ENCODE measurements at regions not wholly inside any gene's neighbourhood (a gene's known extent, or its start where the extent isn't known, plus 50 kb on each side); places are given as distances from the start of the nearest gene placed in this dataset.
"Not testable (repeated sequence)": the region's sequence is repeated elsewhere in the genome, so short reads cannot be mapped to it uniquely, and the experiment has no call there.

- DNase-seq = not testable (repeated sequence)
Observed at GRCh38 chr6:86730772-86731171, 206.6 kb upstream of the HTR1E start.

DNA sequence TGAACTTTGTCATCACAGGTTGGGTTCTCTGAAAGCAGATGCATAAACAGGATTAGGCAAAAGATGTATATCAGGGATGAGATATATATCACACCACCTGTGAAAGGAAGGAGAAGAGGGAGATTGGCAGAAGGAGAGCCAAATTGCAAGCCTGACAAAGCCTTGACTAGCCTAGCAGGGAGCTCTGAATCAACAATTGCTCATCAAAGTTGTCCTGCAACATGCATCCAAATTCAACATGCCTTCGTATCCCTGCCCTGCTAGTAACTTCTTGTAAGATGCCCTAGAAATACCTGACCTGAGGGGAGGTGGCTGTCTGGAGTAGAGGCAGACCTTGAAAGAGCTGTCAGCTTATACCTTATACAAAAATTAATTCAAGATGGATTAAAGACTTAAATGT is 207.1 kb upstream of the HTR1E start:
- DNase-seq = no peak

DNA sequence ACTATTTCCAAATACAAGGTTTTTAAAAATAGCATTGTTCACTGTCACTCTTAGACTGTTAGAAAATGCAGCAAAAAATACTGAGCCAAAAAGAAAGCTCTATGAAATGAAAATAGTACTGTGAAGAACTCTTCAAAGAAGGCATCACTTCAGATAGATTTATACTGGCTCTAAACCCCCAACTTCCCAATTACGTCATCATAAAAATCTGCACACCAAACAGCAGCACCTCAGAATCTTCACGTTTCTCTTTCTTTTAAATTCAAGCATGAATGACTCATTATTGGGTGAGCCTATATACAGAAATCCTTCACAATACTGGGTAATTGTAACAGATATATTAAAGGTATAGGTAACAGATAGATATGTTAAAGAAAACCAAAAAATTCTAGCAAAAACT is 208.4 kb upstream of the HTR1E start:
- DNase-seq = no peak

- no peak for DNase-seq
Observed at GRCh38 chr6:86724695-86725094, 212.6 kb upstream of the HTR1E start.

- DNase-seq = no peak
Observed at GRCh38 chr6:86723729-86724128, 213.6 kb upstream of the HTR1E start.

GRCh38 chr6:86723151-86723550 is 214.2 kb upstream of the HTR1E start:
- no peak for DNase-seq

DNA sequence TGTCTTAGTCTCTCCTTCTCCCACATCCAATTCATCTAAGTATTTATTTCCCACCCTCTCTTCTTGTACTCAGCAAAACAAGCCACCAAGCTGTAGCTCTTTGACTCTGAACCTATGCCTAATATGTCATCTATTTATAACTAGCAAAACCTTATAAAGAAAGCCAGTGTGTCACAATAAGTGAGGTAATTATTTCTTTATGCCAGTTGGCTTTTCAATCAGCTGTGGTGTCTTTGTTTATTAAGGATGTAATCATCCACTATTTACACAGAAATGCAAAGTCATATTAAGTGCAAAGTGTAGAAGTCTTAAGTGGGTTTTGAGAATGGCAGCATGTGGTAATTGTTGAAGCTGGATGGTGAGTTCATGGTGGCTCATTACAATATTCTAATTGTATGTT is 215.2 kb upstream of the HTR1E start:
- DNase-seq = no peak

GRCh38 chr6:86715676-86716075 is 221.7 kb upstream of the HTR1E start:
- DNase-seq = no peak

DNA sequence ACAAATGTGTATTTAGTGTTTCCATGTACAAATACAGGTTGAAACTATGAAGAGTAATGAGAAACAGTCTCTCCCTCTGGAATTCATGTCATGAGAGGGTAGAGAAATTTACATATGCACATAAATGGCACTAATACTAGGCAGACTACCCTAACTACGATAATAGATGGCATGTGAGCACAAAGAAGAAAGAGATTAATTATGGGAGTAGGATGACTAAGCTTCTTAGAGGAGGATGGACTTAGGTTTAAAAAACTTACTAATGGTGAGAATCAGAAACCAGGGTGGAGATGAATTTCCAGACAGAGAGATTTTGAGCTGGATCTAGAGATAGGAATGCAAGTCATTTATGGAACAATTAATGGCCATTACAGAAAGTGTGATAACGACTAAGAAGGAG is 225.3 kb upstream of the HTR1E start:
- DNase-seq = no peak

- DNase-seq = no peak
Observed at GRCh38 chr6:86707545-86708120, 229.7 kb upstream of the HTR1E start.

- DNase-seq = no peak
Observed at GRCh38 chr6:86706449-86706848, 230.9 kb upstream of the HTR1E start.

DNA sequence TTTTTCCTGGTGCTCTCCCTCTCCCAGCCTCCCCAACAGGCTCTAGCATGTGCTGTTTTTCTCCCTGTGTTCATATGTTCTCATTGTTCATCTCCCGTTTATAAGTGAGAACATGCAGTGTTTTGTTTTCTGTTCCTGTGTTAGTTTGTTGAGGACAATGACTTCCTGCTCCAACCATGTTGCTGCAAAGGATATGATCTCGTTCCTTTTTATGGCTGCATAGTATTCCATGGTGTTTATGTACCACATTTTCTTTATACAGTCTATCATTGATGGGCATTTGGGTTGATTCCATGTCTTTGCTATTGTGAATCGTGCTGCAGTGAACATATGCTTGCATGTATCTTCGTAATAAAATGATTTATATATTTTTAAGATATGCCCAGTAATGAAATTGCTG is 236.1 kb upstream of the HTR1E start:
- not testable (repeated sequence) for DNase-seq

DNA sequence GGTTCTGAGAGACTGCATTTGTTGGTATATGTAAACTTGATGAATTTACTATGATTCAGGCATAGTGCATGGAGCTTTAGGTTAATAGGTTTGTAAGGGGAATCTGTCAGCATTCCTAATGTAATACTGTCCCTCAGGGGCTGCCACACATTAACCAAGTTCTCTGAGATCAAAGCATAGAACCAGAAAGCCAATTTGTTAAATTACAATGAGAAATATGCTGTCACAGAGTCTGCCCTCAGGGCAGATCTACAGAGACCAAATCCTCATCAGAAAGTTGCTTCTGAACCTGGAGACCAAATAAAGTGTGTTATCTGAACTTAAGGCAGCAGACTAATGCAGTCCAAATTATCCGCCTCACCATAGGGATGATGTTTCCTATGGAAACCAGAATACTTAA is 250.8 kb upstream of the HTR1E start:
- no peak for DNase-seq

GRCh38 chr6:86685230-86685797 is 252.0 kb upstream of the HTR1E start:
- DNase-seq = no peak

- no peak for DNase-seq
Observed at GRCh38 chr6:86683132-86683908, 254.0 kb upstream of the HTR1E start.

DNA sequence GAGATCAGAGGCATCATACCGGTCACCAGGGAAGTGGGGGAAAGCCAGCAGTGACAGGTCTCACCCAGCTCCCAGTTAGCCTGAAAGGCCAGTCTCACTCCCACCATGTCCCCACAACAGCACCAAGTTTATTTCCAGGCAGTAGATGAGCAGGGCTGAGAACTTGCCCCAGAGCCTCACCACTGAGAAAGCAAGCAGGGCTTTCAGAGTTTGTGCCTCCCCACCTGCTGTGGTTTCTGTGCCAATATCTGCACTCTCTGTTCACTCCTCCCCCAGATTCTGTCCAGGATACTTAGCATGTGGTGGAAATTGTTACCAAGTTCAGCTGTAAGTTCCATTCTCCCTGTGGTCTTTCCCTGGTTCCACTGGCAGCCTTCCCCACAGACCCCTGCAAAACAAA is 255.0 kb upstream of the HTR1E start:
- no peak for DNase-seq

- not testable (repeated sequence) for DNase-seq
Observed at GRCh38 chr6:86681140-86681539, 256.2 kb upstream of the HTR1E start.

- DNase-seq = not testable (repeated sequence)
Observed at GRCh38 chr6:86672125-86672524, 265.2 kb upstream of the HTR1E start.

DNA sequence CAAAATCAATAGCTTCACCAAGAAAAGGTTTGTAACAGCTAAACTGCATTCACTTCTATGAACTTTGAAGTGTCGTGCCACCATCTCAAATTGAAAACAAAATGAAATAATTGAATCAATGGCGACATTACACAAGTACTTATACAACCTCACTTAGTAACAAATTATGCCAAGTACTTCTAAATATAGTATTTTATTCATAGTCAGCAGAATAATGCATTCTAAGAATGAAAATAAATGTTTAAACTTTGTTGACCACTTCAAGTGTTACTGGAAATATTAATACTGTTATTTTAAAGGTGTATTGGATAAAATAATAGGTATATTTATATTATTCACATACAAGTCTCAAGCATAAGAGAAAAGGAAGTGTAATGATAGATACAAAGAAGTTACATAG is 280.1 kb upstream of the HTR1E start:
- DNase-seq = no peak

GRCh38 chr6:86629123-86629522 is 308.2 kb upstream of the HTR1E start:
- DNase-seq = no peak

GRCh38 chr6:86619428-86619827 is 317.9 kb upstream of the HTR1E start:
- DNase-seq = no peak

- DNase-seq = no peak
Observed at GRCh38 chr6:86615299-86615698, 322.0 kb upstream of the HTR1E start.

GRCh38 chr6:86609549-86610388 is 327.6 kb upstream of the HTR1E start:
- DNase-seq = no peak

DNA sequence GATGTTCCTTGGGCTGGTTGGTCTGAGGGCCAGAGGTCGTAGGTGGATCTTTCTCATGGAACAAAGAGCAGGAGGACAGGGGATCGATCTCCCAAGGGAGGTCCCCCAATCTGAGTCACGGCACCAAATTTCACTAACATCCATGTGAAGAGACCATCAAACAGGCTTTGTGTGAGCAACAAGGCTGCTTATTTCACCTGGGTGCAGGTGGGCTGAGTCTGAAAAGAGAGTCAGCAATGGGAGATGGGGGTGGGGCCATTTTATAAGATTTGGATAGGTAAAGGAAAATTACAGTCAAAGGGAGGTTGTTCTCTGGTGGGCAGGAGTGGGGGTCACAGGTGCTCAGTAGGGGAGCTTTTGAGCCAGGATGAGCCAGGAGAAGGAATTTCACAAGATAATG is 334.0 kb upstream of the HTR1E start:
- DNase-seq = not testable (repeated sequence)
